Left lung (tissue), 4 donors: ENCODE measurements at regions not wholly inside any gene's neighbourhood (a gene's known extent, or its start where the extent isn't known, plus 50 kb on each side); places are given as distances from the start of the nearest gene placed in this dataset.

Experiments used
- ATAC-seq: fragments of 200-7000 bp; cut with Tn5 transposase; one replicate; pipeline ENCODE4 v1.9.1; 2020; ENCODE audit warnings: moderate library complexity
- DNase-seq, 4 donors: peaks; one replicate each; pipeline ENCODE4 v3.0.0-alpha.2; 2013 to 2020
- H3K27ac ChIP-seq, 2 donors: fragments of 200-600 bp; sonication (generic) in 1 of 2; one replicate each; pipeline versions ENCODE4 v1.5.0 to v1.8.0; 2020 to 2021
- H3K27me3 ChIP-seq, 2 donors: fragments of 200-600 bp; sonication (generic) in 1 of 2; one replicate each; pipeline versions ENCODE4 v1.5.0 to v1.8.0; 2020 to 2021
- H3K36me3 ChIP-seq, 2 donors: fragments of 200-600 bp; sonication (generic) in 1 of 2; one replicate each; pipeline versions ENCODE4 v1.5.0 to v1.8.0; 2020 to 2021
- H3K4me1 ChIP-seq, 2 donors: fragments of 200-600 bp; one replicate each; pipeline ENCODE4 v1.8.0; 2021
- H3K4me3 ChIP-seq, 2 donors: fragments of 200-600 bp; sonication (generic) in 1 of 2; one replicate each; pipeline versions ENCODE4 v1.5.0 to v1.8.0; 2020 to 2021; ENCODE audit warnings: mild to moderate bottlenecking in 1 of 2
- H3K9me3 ChIP-seq, 2 donors: fragments of 200-600 bp; sonication (generic) in 1 of 2; one replicate each; pipeline versions ENCODE4 v1.5.0 to v1.8.0; 2020 to 2021
- CTCF ChIP-seq, 2 donors: fragments of 200-600 bp; sonication (generic) in 1 of 2; IDR thresholded peaks; one replicate each; pipeline versions ENCODE4 v1.5.0 to v1.8.0; 2021; ENCODE audit warnings: antibody characterized with exemption in 2 of 2
- intact Hi-C, 2 donors: fragments of 100-400 bp; cut with DNase I; formaldehyde crosslinking; loops; one replicate each; pipeline versions ENCODE4 v1.11.2 to v1.14.2; 2022
- donor health status: DM: no; HTN: yes; CAD: no.
- donor health status: DM: no; HTN: no; CAD: no.

DNA sequence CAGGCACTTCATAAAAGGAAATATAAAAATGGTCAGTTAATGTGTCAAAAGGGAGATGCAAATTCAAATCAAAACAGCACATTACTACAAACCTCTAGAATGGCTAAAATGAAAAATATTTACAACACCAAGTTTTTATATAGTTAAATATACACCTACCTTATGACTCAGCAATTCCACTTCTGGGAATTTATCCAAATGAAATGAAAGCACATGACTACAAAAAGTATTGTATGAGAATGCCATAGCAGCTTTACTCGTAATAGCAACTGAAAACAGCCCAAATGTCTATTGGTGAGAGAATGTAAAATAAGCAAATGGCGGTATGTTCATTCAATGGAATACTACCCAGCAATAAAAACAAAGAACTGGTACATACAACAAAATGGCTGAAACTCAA, 175.8 kb upstream of the SPAG17 start:
- intact Hi-C loops: no loop called here
- TF ChIP-seq CTCF (IDR thresholded peaks at IDR 0.05): no peak
- DNase-seq: no peak
- Histone ChIP-seq H3K4me3 (no peak overlapping the region), H3K36me3 (no peaks in the 10 kb centered on the region), H3K27ac (no peak overlapping the region), H3K9me3 (peaks cover 0 to 51% of the 10 kb centered on the region in 2 donors), H3K4me1 (no peaks in the 10 kb centered on the region), H3K27me3 (no peaks in the 10 kb centered on the region)
- ATAC-seq: no peak

GRCh38 chr1:118346936-118347335, 161.9 kb upstream of the SPAG17 start:
- no peak for TF ChIP-seq CTCF (IDR thresholded peaks at IDR 0.05)
- Histone ChIP-seq H3K27me3 (no peaks in the 10 kb centered on the region), H3K27ac (no peak overlapping the region), H3K4me3 (no peak overlapping the region), H3K4me1 (no peaks in the 10 kb centered on the region), H3K36me3 (no peaks in the 10 kb centered on the region), H3K9me3 (no peaks in the 10 kb centered on the region)
- intact Hi-C loops: no loop called here
- DNase-seq (no peak), ATAC-seq (no peak)

DNA sequence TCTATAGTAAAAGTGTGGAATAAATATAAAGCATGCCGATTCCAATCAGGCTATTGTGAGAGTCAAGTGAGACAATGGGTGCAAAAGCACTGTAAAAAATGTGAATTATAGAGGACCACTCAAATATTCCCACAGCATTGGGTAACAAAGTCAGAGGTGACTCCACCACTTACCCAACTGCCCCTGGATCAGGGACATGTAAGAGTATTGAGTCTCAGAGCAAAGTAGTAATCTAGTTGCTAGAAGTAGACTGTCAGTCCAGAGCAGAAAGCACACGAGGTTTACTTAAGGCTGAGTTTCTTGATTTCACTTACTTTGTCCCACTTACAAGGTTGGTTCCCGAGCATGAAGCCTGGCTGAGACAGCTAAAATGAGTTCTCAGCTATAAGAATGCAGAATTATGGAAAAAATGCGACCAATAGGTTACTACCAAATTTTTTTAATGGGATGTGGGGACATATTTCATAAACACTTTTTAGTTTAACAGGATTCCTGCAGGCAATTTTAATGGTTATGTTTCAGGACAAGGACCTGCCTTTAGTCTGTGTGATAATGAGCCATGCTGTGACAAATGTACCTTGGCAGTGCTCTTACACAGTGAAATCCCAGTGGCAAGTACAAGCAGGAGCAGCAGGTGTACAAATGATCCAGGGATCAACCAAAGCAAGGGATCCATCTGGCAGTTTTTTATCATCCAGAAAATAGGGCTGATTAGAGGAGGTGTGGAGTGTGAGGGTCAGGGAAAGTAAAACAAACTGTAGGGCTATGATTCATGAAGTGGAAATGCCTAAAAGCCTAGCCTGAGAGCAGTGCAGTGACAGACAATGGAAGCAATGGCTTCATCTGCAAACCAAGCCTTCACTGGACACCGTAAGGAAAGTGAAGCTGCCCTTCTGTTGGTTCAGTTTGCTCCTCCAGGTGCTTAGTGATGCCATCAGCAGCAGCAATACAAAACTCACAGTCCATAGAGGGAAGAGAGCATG, 156.2 kb upstream of the SPAG17 start:
- DNase-seq: no peak
- peak; percentile 34 for ATAC-seq
- TF ChIP-seq CTCF (IDR thresholded peaks at IDR 0.05): no peak
- Histone ChIP-seq H3K4me3 (no peak overlapping the region), H3K4me1 (no peaks in the 10 kb centered on the region), H3K27ac (no peak overlapping the region), H3K27me3 (no peaks in the 10 kb centered on the region), H3K9me3 (no peaks in the 10 kb centered on the region), H3K36me3 (no peaks in the 10 kb centered on the region)
- intact Hi-C loops: no loop called here

- no peaks in the 10 kb centered on the region for H3K27me3 ChIP-seq
- no peaks in the 10 kb centered on the region for H3K9me3 ChIP-seq
- ATAC-seq (no peak), DNase-seq (no peak)
- TF ChIP-seq CTCF (IDR thresholded peaks at IDR 0.05): no peak
- no peaks in the 10 kb centered on the region for H3K4me1 ChIP-seq
- H3K27ac ChIP-seq: no peak overlapping the region
- H3K4me3 ChIP-seq: no peak overlapping the region
- no peaks in the 10 kb centered on the region for H3K36me3 ChIP-seq
- intact Hi-C loops: no loop called here
Measured at GRCh38 chr1:118339400-118340124, 154.5 kb upstream of the SPAG17 start.

GRCh38 chr1:118338936-118339335, 153.9 kb upstream of the SPAG17 start:
- no peak for ATAC-seq
- no peaks in the 10 kb centered on the region for H3K27me3 ChIP-seq
- DNase-seq: no peak
- intact Hi-C loops: no loop called here
- H3K36me3 ChIP-seq: no peaks in the 10 kb centered on the region
- no peaks in the 10 kb centered on the region for H3K9me3 ChIP-seq
- H3K27ac ChIP-seq: no peak overlapping the region
- no peak overlapping the region for H3K4me3 ChIP-seq
- H3K4me1 ChIP-seq: no peaks in the 10 kb centered on the region
- no peak for TF ChIP-seq CTCF (IDR thresholded peaks at IDR 0.05)
